Superior temporal gyrus (tissue), 1 donor: ENCODE measurements at regions not wholly inside any gene's neighbourhood (a gene's known extent, or its start where the extent isn't known, plus 50 kb on each side); places are given as distances from the start of the nearest gene placed in this dataset.
"Not testable (repeated sequence)": the region's sequence is repeated elsewhere in the genome, so short reads cannot be mapped to it uniquely, and the experiment has no call there.

Source experiments
- DNase-seq: peaks from one replicate; pipeline ENCODE4 v3.0.0-alpha.2; 2016; ENCODE audit errors: extremely low spot score

GRCh38 chr13:44814161-44814560, 175.1 kb downstream of the NUFIP1 start:
- DNase-seq: no peak

GRCh38 chr13:44812818-44813217, 176.5 kb downstream of the NUFIP1 start:
- DNase-seq: no peak

GRCh38 chr13:44810061-44810840, 179.0 kb downstream of the NUFIP1 start:
- no peak for DNase-seq

- no peak for DNase-seq
Measured at GRCh38 chr13:44809190-44809589, 180.1 kb downstream of the NUFIP1 start.

- no peak for DNase-seq
Measured at GRCh38 chr13:44808185-44808584, 181.1 kb downstream of the NUFIP1 start.

GRCh38 chr13:44807449-44808034, 181.7 kb downstream of the NUFIP1 start:
- DNase-seq: no peak

GRCh38 chr13:44806826-44807225, 182.4 kb downstream of the NUFIP1 start:
- DNase-seq: peak; percentile 21

- no peak for DNase-seq
Measured at GRCh38 chr13:44805585-44805984, 183.7 kb downstream of the NUFIP1 start.

GRCh38 chr13:44803390-44803789, 185.9 kb downstream of the NUFIP1 start:
- DNase-seq: no peak

- DNase-seq: no peak
Measured at GRCh38 chr13:44802491-44802890, 186.8 kb downstream of the NUFIP1 start.

- DNase-seq: no peak
Measured at GRCh38 chr13:44801990-44802389, 187.3 kb downstream of the NUFIP1 start.

GRCh38 chr13:44800626-44801025, 188.6 kb downstream of the NUFIP1 start:
- no peak for DNase-seq

GRCh38 chr13:44797685-44798084, 191.6 kb downstream of the NUFIP1 start:
- no peak for DNase-seq

GRCh38 chr13:44796597-44797490, 192.4 kb downstream of the NUFIP1 start:
- DNase-seq: peak; percentile 29

GRCh38 chr13:44796039-44796438, 193.2 kb downstream of the NUFIP1 start:
- DNase-seq: not testable (repeated sequence)

GRCh38 chr13:44795176-44795575, 194.1 kb downstream of the NUFIP1 start:
- no peak for DNase-seq

GRCh38 chr13:44792096-44792495, 197.2 kb downstream of the NUFIP1 start:
- DNase-seq: no peak

- DNase-seq: no peak
Measured at GRCh38 chr13:44790289-44790688, 199.0 kb downstream of the NUFIP1 start.

GRCh38 chr13:44787617-44788016, 201.7 kb downstream of the NUFIP1 start:
- DNase-seq: no peak

GRCh38 chr13:44786756-44787155, 202.5 kb downstream of the NUFIP1 start:
- no peak for DNase-seq

GRCh38 chr13:44785401-44785800, 203.9 kb downstream of the NUFIP1 start:
- DNase-seq: no peak

- no peak for DNase-seq
Measured at GRCh38 chr13:44784708-44785080, 204.6 kb downstream of the NUFIP1 start.
